Body of pancreas (tissue), 4 donors: ENCODE measurements at regions not wholly inside any gene's neighbourhood (a gene's known extent, or its start where the extent isn't known, plus 50 kb on each side); places are given as distances from the start of the nearest gene placed in this dataset.

Experiments used
- ATAC-seq: fragments of 150-250 bp; one replicate; pipeline ENCODE4 v1.9.1; 2016
- DNase-seq, 4 donors: peaks; one replicate each; pipeline ENCODE4 v3.0.0-alpha.2; 2019
- H3K27ac ChIP-seq, 4 donors: fragments of 200-600 bp; sonication (generic); 1 replicate in 3 of 4; 2 replicates in 1 of 4; pipeline versions ENCODE4 v1.5.1 to v1.6.1; 2016 to 2019; ENCODE audit warnings: mild to moderate bottlenecking in 1 of 4, mixed read lengths in 1 of 4, moderate library complexity in 1 of 4
- H3K27me3 ChIP-seq, 2 donors: fragments of 200-600 bp; sonication (generic); one replicate each; pipeline ENCODE4 v1.6.0; 2016; ENCODE audit warnings: mild to moderate bottlenecking in 1 of 2
- H3K36me3 ChIP-seq, 2 donors: fragments of 200-600 bp; sonication (generic); replicated peaks in 1 of 2; 2 replicates each; pipeline ENCODE4 v1.5.1; 2016; ENCODE audit warnings: low read depth in 2 of 2; ENCODE audit not compliant: insufficient read depth in 1 of 2
- H3K4me1 ChIP-seq: fragments of 200-600 bp; sonication (generic); one replicate; pipeline ENCODE4 v1.6.0; 2016
- H3K4me3 ChIP-seq, 2 donors: fragments of 200-600 bp; sonication (generic); 1 replicate in 1 of 2; 2 replicates in 1 of 2; pipeline ENCODE4 v1.5.1; 2016 to 2019
- H3K9me3 ChIP-seq, 3 donors: fragments of 200-600 bp; sonication (generic); 1 replicate in 2 of 3; 2 replicates in 1 of 3; pipeline ENCODE4 v1.5.1; 2016
- CTCF ChIP-seq, 7 experiments: fragments of 450-650 bp in 4 of 7; fragments of 200-600 bp in 3 of 7; sonication (generic) in 3 of 7; IDR thresholded peaks; one replicate each; pipeline ENCODE4 v1.5.1; 2016 to 2019; ENCODE audit warnings: antibody characterized with exemption in 7 of 7
- POLR2A ChIP-seq, 3 donors: fragments of 450-650 bp; IDR thresholded peaks; one replicate each; pipeline ENCODE4 v1.6.1; 2016; ENCODE audit warnings: antibody characterized with exemption in 3 of 3, mild to moderate bottlenecking in 2 of 3
- WGBS, 2 donors: methylation state at CpG; one replicate each; pipeline ENCODE4 v1.1.5; 2017; 5-methylcytosine and 5-hydroxymethylcytosine counted together
- intact Hi-C: fragments of 100-400 bp; cut with DNase I; formaldehyde crosslinking; loops from one replicate; pipeline ENCODE4 v1.15.1; 2023

DNA sequence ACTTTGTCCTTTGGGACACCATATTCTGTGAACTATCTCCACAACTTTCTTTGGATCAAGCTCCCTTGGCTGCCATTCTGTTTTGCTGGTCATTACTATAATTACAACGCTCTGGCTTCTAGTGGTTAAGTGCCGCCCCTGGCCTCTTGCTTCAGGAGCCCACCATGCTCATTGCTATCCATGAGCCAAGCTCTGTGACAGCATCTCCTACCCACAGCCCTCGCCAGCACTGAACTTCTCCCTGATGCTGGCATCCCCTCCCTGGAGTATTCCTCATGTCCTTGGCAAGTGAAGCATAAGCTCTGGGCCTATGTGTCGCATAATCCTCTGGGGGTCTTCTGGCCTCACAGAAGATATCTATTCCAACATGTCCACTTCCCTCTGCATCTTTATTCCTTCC lies 60.6 kb upstream of the DHX40 start:
- no peaks in the 10 kb centered on the region for H3K36me3 ChIP-seq
- H3K27me3 ChIP-seq: no peaks in the 10 kb centered on the region
- ATAC-seq (no peak), DNase-seq (no peak)
- TF ChIP-seq CTCF (IDR thresholded peaks at IDR 0.05): no peak
- TF ChIP-seq POLR2A (IDR thresholded peaks at IDR 0.05): no peak
- H3K27ac ChIP-seq: no peak overlapping the region
- 97 to 100% methylated on average over 4 of the region's 4 CpGs for WGBS, 2 donors
- H3K9me3 ChIP-seq: no peaks in the 10 kb centered on the region
- H3K4me1 ChIP-seq: no peaks in the 10 kb centered on the region
- intact Hi-C loops: no loop called here
- H3K4me3 ChIP-seq: no peak overlapping the region

- H3K4me3 ChIP-seq: no peak overlapping the region
- H3K9me3 ChIP-seq: no peaks in the 10 kb centered on the region
- H3K36me3 ChIP-seq: no peaks in the 10 kb centered on the region
- DNase-seq (no peak), ATAC-seq (no peak)
- no peaks in the 10 kb centered on the region for H3K4me1 ChIP-seq
- intact Hi-C loops: no loop called here
- H3K27ac ChIP-seq: no peak overlapping the region
- WGBS, 2 donors: 74 to 76% methylated on average over 4 of the region's 4 CpGs
- no peaks in the 10 kb centered on the region for H3K27me3 ChIP-seq
- TF ChIP-seq POLR2A (IDR thresholded peaks at IDR 0.05): no peak
- no peak for TF ChIP-seq CTCF (IDR thresholded peaks at IDR 0.05)
These were observed 59.7 kb upstream of the DHX40 start for GRCh38 chr17:59505610-59506276.

- DNase-seq (no peak), ATAC-seq (no peak)
- H3K27me3 ChIP-seq: no peaks in the 10 kb centered on the region
- TF ChIP-seq POLR2A (IDR thresholded peaks at IDR 0.05) (no peak), CTCF (IDR thresholded peaks at IDR 0.05) (no peak)
- no peak overlapping the region for H3K4me3 ChIP-seq
- H3K9me3 ChIP-seq: no peaks in the 10 kb centered on the region
- no peaks in the 10 kb centered on the region for H3K4me1 ChIP-seq
- WGBS, 2 donors: 86 to 90% methylated on average over 9 of the region's 9 CpGs
- intact Hi-C loops: no loop called here
- H3K36me3 ChIP-seq: no peaks in the 10 kb centered on the region
- H3K27ac ChIP-seq: no peak overlapping the region
These were observed 58.3 kb upstream of the DHX40 start for GRCh38 chr17:59506894-59507726.

- no peak for TF ChIP-seq POLR2A (IDR thresholded peaks at IDR 0.05)
- no peak for TF ChIP-seq CTCF (IDR thresholded peaks at IDR 0.05)
- Histone ChIP-seq H3K36me3 (no peaks in the 10 kb centered on the region), H3K4me3 (no peak overlapping the region), H3K9me3 (no peaks in the 10 kb centered on the region), H3K27ac (no peak overlapping the region), H3K27me3 (no peaks in the 10 kb centered on the region), H3K4me1 (peaks cover 3% of the 10 kb centered on the region)
- 91 to 96% methylated on average over 7 of the region's 7 CpGs for WGBS, 2 donors
- DNase-seq (no peak), ATAC-seq (no peak)
- intact Hi-C loops: no loop called here
These were observed 56.3 kb upstream of the DHX40 start for GRCh38 chr17:59508999-59509625.
